OCI-LY7 (cell line): ENCODE measurements at regions not wholly inside any gene's neighbourhood (a gene's known extent, or its start where the extent isn't known, plus 50 kb on each side); places are given as distances from the start of the nearest gene placed in this dataset.

Experiments
- CTCF ChIP-seq: fragments of 200-600 bp; sonication (generic); conservative IDR thresholded peaks from 2 replicates; pipeline ENCODE4 v1.5.1; 2014; ENCODE audit warnings: mild to moderate bottlenecking, antibody characterized with exemption, low read length, moderate library complexity, mixed read lengths
- EZH2phosphoT487 ChIP-seq: fragments of 200-600 bp; sonication (generic); IDR thresholded peaks from 2 replicates; pipeline ENCODE4 v1.6.1; 2018; ENCODE audit warnings: low read depth, borderline replicate concordance, mild to moderate bottlenecking, mixed run types, antibody characterized with exemption, low read length, moderate library complexity, mixed read lengths

GRCh38 chr5:3161672-3162071 is 410.2 kb upstream of the IRX2 start:
- no peak for TF ChIP-seq CTCF
- TF ChIP-seq EZH2phosphoT487 = no peak
